Ammon's horn (tissue), 1 donor: ENCODE measurements at regions not wholly inside any gene's neighbourhood (a gene's known extent, or its start where the extent isn't known, plus 50 kb on each side); places are given as distances from the start of the nearest gene placed in this dataset.
"Not testable (repeated sequence)": the region's sequence is repeated elsewhere in the genome, so short reads cannot be mapped to it uniquely, and the experiment has no call there.

Experiments used
- DNase-seq: peaks from one replicate; pipeline ENCODE4 v3.0.0-alpha.2; 2016; ENCODE audit warnings: low spot score

GRCh38 chrX:118257781-118258180 lies 88.1 kb upstream of the WDR44 start:
- DNase-seq, result no peak

DNA sequence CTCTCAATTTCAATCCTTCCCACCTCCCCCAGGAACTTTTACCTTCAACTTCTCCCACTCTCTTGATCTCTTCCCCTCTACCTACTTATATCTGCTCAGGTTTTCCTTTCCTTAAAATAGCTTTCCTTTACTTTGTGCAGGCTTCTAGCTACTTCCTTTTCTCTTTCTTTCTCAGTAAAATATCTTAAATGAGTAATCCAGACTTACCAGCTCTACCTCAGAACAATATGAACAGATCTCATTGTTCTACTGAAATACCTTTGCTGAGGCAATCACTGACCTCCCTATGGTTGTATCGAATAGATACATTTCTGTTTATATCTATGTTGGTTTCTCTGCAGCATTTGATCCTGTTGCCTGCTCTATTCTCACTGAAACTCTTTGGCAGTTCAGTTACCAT lies 86.7 kb upstream of the WDR44 start:
- no peak for DNase-seq

- no peak for DNase-seq
Measured at GRCh38 chrX:118261151-118261550, 84.8 kb upstream of the WDR44 start.

DNA sequence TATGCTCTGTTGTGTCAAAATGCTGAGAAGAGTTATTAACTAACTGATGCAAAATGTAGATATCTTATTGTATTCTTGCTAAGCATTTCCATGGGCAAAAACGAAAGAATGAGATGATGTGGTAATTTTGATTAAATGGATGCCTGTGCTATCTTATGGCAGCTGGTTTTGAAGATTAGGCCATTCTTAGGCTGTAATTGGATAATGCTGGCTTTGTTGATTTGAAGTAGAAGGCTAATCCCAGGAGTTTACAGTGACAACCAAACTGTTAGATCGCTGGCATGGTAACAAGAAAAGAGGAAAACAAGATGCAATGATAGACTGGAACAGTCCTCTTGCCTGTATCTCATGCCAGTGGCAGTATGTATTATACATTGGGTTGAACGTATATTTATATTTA lies 74.1 kb upstream of the WDR44 start:
- DNase-seq, result no peak

DNA sequence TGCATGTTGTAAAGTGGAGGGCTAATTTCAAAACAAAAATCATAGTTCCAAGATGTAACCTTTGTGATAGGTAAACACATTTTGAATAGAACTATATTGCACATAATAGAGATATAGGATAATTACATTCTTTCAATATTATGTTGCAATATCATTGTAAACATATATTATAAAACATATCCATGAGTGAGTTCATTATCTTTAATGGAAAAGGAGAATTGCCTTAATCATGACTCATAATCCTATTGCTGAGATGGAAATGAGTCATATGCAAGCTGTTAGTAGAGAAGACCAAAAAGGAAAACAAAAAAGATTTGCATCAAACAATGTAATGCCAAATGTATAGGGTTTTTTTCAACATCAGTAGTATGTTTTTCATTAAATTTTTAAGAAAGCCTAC lies 73.7 kb upstream of the WDR44 start:
- DNase-seq, result no peak

GRCh38 chrX:118286066-118286762 lies 59.7 kb upstream of the WDR44 start:
- no peak for DNase-seq

- DNase-seq, result not testable (repeated sequence)
Measured at GRCh38 chrX:118295818-118296217, 50.1 kb upstream of the WDR44 start.
